HepG2 (cell line): ENCODE measurements at regions not wholly inside any gene's neighbourhood (a gene's known extent, or its start where the extent isn't known, plus 50 kb on each side); places are given as distances from the start of the nearest gene placed in this dataset.
A peak's percentile ranks its signal among the peaks of the same experiment; 100 is the strongest.

Experiments used
- ATF7-NPFF ChIP-seq: sonication (generic); formaldehyde crosslinking; IDR thresholded peaks from 2 replicates; pipeline ENCODE4 v1.8.1; 2023; ENCODE audit warnings: mild to moderate bottlenecking, low read depth, missing genetic modification reagents, moderate library complexity
- MXI1 ChIP-seq: IDR thresholded peaks from 3 replicates; pipeline ENCODE4 v1.6.1; 2012; ENCODE audit warnings: low read depth, low read length, inconsistent platforms, borderline replicate concordance
- NFE2 ChIP-seq: sonication (generic); formaldehyde crosslinking; IDR thresholded peaks from 2 replicates; pipeline ENCODE4 v1.4.0; 2020; ENCODE audit warnings: missing genetic modification reagents
- NFE2L2 ChIP-seq: fragments of 150-350 bp; IDR thresholded peaks from 2 replicates; pipeline ENCODE4 v1.6.1; 2014; ENCODE audit warnings: low read length
- POGZ ChIP-seq: sonication (generic); formaldehyde crosslinking; IDR thresholded peaks from 2 replicates; pipeline ENCODE4 v1.4.0; 2020; ENCODE audit warnings: mild to moderate bottlenecking, missing genetic modification reagents
- RELA ChIP-seq: sonication (generic); formaldehyde crosslinking; IDR thresholded peaks from 2 replicates; pipeline ENCODE4 v1.4.0; 2020; ENCODE audit warnings: missing genetic modification reagents
- SIN3B ChIP-seq: fragments of 150-350 bp; IDR thresholded peaks from 2 replicates; pipeline ENCODE4 v1.6.1; 2014; ENCODE audit warnings: low read length
- SUZ12 ChIP-seq: fragments of 150-350 bp; IDR thresholded peaks from 2 replicates; pipeline ENCODE4 v1.6.1; 2014; ENCODE audit warnings: low read depth, low read length
- ZBED4 ChIP-seq: sonication (generic); formaldehyde crosslinking; IDR thresholded peaks from 2 replicates; pipeline ENCODE4 v1.4.0; 2020; ENCODE audit warnings: missing genetic modification reagents, borderline replicate concordance
- ZFY ChIP-seq: sonication (generic); formaldehyde crosslinking; IDR thresholded peaks from 2 replicates; pipeline ENCODE4 v1.4.0; 2020; ENCODE audit warnings: missing genetic modification reagents
- ZNF430 ChIP-seq: sonication (generic); formaldehyde crosslinking; IDR thresholded peaks from 2 replicates; pipeline ENCODE4 v1.9.0; 2021; ENCODE audit warnings: mild to moderate bottlenecking, missing genetic modification reagents
- ZNF660 ChIP-seq: sonication (generic); formaldehyde crosslinking; IDR thresholded peaks from 2 replicates; pipeline ENCODE4 v1.5.1; 2020; ENCODE audit warnings: mild to moderate bottlenecking, low read depth, missing genetic modification reagents, borderline replicate concordance
- ZNF7 ChIP-seq: IDR thresholded peaks from 2 replicates; pipeline ENCODE4 v1.6.1; 2016; ENCODE audit warnings: missing biosample characterization, missing genetic modification reagents
- ZNF746 ChIP-seq: sonication (generic); formaldehyde crosslinking; IDR thresholded peaks from 2 replicates; pipeline ENCODE4 v1.8.0; 2022; ENCODE audit warnings: mild to moderate bottlenecking, missing genetic modification reagents
- ZNF775 ChIP-seq: sonication (generic); formaldehyde crosslinking; IDR thresholded peaks from 2 replicates; pipeline ENCODE4 v1.4.0; 2020; ENCODE audit warnings: missing genetic modification reagents, mild to moderate bottlenecking, moderate library complexity, borderline replicate concordance
- ZNF883 ChIP-seq: sonication (generic); formaldehyde crosslinking; IDR thresholded peaks from 2 replicates; pipeline ENCODE4 v1.5.1; 2020; ENCODE audit warnings: mild to moderate bottlenecking, missing genetic modification reagents; ENCODE audit errors: not compliant biosample characterization
- TF ChIP-seq, protein P1 (sequence below): sonication (generic); formaldehyde crosslinking; IDR thresholded peaks from 2 replicates; pipeline ENCODE4 v1.4.0; 2020; ENCODE audit warnings: missing genetic modification reagents
- TF ChIP-seq, protein P2 (sequence below): sonication (generic); formaldehyde crosslinking; IDR thresholded peaks from 2 replicates; pipeline ENCODE4 v1.8.1; 2022; ENCODE audit warnings: low read depth, mild to moderate bottlenecking, missing genetic modification reagents
- TF ChIP-seq, protein P3 (sequence below): IDR thresholded peaks from 2 replicates; pipeline ENCODE4 v1.6.1; 2018; ENCODE audit warnings: missing genetic modification reagents
- TF ChIP-seq, protein P4 (sequence below): sonication (generic); formaldehyde crosslinking; IDR thresholded peaks from 2 replicates; pipeline ENCODE4 v1.9.0; 2022; ENCODE audit warnings: missing genetic modification reagents, mild to moderate bottlenecking, borderline replicate concordance

- TF ChIP-seq ZBED4 (no peak), ZNF883 (CRISPR knock-in tag) (no peak), ZNF746 (CRISPR knock-in tag) (0 out of 2 replicates have a peak, but pooled peaks have one; percentile 45), NFE2L2 (no peak), SUZ12 (no peak), ZNF7 (CRISPR knock-in tag) (no peak), ZFY (CRISPR knock-in tag) (no peak), SIN3B (no peak), POGZ (CRISPR knock-in tag) (peak; percentile 59), ZNF660 (CRISPR knock-in tag) (no peak), ZNF430 (no peak), ATF7-NPFF (CRISPR knock-in tag) (no peak), MXI1 (no peak), RELA (CRISPR knock-in tag) (no peak), ZNF775 (CRISPR knock-in tag) (peak; percentile 68; the same call in 1 of the 2 replicates), NFE2 (no peak)
- TF ChIP-seq, protein P1, sequence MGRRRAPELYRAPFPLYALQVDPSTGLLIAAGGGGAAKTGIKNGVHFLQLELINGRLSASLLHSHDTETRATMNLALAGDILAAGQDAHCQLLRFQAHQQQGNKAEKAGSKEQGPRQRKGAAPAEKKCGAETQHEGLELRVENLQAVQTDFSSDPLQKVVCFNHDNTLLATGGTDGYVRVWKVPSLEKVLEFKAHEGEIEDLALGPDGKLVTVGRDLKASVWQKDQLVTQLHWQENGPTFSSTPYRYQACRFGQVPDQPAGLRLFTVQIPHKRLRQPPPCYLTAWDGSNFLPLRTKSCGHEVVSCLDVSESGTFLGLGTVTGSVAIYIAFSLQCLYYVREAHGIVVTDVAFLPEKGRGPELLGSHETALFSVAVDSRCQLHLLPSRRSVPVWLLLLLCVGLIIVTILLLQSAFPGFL (CRISPR knock-in tag): no peak
- TF ChIP-seq, protein P2, sequence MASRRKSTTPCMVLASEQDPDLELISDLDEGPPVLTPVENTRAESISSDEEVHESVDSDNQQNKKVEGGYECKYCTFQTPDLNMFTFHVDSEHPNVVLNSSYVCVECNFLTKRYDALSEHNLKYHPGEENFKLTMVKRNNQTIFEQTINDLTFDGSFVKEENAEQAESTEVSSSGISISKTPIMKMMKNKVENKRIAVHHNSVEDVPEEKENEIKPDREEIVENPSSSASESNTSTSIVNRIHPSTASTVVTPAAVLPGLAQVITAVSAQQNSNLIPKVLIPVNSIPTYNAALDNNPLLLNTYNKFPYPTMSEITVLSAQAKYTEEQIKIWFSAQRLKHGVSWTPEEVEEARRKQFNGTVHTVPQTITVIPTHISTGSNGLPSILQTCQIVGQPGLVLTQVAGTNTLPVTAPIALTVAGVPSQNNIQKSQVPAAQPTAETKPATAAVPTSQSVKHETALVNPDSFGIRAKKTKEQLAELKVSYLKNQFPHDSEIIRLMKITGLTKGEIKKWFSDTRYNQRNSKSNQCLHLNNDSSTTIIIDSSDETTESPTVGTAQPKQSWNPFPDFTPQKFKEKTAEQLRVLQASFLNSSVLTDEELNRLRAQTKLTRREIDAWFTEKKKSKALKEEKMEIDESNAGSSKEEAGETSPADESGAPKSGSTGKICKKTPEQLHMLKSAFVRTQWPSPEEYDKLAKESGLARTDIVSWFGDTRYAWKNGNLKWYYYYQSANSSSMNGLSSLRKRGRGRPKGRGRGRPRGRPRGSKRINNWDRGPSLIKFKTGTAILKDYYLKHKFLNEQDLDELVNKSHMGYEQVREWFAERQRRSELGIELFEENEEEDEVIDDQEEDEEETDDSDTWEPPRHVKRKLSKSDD (CRISPR knock-in tag): no peak
- TF ChIP-seq, protein P3, sequence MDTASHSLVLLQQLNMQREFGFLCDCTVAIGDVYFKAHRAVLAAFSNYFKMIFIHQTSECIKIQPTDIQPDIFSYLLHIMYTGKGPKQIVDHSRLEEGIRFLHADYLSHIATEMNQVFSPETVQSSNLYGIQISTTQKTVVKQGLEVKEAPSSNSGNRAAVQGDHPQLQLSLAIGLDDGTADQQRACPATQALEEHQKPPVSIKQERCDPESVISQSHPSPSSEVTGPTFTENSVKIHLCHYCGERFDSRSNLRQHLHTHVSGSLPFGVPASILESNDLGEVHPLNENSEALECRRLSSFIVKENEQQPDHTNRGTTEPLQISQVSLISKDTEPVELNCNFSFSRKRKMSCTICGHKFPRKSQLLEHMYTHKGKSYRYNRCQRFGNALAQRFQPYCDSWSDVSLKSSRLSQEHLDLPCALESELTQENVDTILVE: no peak
- TF ChIP-seq, protein P4, sequence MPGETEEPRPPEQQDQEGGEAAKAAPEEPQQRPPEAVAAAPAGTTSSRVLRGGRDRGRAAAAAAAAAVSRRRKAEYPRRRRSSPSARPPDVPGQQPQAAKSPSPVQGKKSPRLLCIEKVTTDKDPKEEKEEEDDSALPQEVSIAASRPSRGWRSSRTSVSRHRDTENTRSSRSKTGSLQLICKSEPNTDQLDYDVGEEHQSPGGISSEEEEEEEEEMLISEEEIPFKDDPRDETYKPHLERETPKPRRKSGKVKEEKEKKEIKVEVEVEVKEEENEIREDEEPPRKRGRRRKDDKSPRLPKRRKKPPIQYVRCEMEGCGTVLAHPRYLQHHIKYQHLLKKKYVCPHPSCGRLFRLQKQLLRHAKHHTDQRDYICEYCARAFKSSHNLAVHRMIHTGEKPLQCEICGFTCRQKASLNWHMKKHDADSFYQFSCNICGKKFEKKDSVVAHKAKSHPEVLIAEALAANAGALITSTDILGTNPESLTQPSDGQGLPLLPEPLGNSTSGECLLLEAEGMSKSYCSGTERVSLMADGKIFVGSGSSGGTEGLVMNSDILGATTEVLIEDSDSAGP: no peak
Measured at GRCh38 chr1:212228591-212229119, 56.6 kb upstream of the PPP2R5A start (continued).
